GM18508 (cell line): ENCODE measurements at regions not wholly inside any gene's neighbourhood (a gene's known extent, or its start where the extent isn't known, plus 50 kb on each side); places are given as distances from the start of the nearest gene placed in this dataset.
"Not testable (repeated sequence)": the region's sequence is repeated elsewhere in the genome, so short reads cannot be mapped to it uniquely, and the experiment has no call there.

Experiments used
- ATAC-seq: cut with Tn5 transposase; IDR thresholded peaks from one replicate; pipeline ENCODE4 v1.9.1; 2021; ENCODE audit warnings: moderate number of reproducible peaks; ENCODE audit not compliant: insufficient read depth, unreplicated experiment

DNA sequence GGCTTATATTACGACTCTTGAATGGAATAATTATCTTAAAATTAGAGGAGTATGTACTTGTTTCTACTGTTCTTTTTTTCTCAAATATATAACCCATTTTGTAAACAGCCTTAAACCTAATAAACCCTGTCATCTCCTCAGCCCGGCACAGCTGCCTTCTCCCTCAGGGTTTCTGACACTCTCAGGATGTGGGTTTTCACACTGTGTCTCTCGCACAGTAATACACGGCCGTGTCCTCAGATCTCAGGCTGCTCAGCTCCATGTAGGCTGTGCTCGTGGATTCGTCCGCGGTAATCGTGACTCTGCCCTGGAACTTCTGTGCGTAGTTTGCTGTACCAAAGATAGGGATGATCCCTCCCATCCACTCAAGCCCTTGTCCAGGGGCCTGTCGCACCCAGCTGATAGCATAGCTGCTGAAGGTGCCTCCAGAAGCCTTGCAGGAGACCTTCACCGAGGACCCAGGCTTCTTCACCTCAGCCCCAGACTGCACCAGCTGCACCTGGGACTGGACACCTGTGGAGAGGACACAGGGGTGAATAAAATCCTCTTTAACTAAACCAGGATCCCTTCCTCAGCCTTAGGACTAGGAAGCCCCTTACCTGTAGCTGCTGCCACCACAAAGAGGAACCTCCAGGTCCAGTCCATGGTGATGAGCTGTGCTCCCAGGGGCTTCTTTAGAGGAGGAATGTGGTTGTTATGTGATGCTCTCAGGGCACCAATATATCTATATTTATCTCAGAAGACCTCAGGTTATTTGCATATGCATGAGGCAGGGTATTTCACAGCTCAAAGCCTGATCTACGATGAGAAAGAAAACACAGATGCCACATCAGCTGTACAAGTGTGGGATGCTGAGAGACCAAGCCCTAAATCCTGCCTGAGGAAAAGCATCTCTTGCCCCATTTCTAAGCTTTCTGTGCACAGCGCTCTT is 1235.8 kb downstream of the TMEM121 start:
- not testable (repeated sequence) for ATAC-seq

DNA sequence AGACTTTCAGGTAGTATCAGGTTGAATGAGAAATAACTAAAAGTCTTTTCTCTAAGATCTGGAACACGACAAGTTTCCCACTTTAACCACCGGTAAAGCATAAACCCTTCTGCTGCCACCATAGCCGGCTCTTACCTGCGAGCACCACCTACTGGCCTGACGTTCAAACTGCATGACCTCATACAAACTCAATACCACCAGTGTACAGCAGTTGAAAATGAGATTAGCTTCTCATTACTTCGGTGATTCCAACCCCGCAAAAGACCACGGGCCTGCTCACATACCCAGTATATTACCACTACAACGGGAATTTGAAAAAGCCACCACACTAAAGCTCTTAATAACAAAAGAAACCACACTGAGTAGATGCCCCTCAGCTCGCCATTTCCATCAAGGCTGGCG is 1238.6 kb downstream of the TMEM121 start:
- ATAC-seq: not testable (repeated sequence)

DNA sequence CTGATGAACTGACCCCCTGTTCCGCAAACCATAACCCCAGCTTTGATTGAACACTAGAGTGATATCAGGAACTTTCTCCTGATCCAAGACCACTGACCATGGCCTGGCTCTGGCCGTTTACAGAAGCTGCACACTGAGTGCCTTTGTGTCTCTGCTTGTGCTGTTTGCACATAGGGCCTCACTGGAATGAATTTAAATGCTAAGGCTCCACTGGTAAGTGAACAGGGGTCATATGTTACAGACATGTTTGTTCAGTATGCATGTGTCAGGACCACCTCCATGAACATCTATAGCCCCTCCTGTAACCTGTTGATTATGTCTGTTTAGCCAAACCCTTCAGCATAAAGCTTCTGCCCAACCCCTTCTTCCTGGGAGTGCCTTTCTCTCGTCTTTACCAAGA is 1239.8 kb downstream of the TMEM121 start:
- no peak for ATAC-seq

DNA sequence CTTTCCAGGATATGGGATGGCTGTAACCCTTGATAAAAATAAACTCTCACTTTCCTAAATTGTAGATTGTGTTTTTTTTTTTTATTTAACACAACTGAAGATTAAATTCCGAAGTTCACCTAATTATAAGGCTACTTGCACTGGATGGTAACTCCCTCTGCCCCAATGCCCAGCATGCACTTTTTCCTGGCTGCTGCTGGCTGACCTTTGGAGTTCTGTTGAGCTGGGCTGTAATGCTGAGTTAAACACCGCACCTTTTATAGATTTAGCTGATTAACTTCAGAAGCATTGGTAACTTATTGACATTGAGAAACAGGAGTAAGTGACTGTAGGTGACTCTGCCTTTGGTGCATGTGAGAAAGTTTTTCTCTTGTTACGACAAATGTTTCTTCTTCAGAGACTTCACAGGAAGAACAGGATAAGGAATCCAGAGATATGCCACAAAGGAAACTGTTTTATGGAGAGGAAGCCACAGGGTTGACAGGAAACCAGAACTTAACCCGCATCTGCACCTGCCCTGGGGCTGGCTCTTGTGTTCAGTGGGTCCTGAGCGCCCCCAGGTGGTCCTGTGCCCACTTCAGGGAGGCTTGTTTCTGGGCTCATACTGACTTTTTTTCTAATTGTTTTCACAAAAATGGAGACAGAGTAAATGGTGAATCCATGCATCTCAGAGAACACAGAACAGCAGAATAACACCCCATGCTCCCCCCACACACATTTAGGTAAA is 1240.3 kb downstream of the TMEM121 start:
- ATAC-seq: not testable (repeated sequence)

DNA sequence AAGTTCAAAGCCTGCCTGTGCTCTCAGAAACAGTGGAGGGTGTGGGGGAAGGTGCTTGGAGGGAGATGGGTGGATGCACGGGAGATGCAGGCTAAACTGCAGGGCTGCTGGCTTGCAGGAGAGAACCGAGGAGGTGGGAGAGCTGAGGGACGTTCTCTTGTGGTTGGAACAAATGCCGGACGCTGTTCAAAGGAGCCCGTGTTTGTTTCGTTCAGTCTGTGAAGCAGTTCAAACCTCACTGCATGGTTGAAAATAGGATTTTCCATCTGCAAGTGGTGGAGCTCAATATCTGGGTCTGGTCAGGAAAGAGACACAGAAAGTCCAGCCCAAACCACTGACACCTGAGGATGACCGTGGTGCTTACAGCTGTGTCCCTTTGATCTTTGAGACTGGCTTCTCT is 1241.8 kb downstream of the TMEM121 start:
- ATAC-seq: not testable (repeated sequence)

DNA sequence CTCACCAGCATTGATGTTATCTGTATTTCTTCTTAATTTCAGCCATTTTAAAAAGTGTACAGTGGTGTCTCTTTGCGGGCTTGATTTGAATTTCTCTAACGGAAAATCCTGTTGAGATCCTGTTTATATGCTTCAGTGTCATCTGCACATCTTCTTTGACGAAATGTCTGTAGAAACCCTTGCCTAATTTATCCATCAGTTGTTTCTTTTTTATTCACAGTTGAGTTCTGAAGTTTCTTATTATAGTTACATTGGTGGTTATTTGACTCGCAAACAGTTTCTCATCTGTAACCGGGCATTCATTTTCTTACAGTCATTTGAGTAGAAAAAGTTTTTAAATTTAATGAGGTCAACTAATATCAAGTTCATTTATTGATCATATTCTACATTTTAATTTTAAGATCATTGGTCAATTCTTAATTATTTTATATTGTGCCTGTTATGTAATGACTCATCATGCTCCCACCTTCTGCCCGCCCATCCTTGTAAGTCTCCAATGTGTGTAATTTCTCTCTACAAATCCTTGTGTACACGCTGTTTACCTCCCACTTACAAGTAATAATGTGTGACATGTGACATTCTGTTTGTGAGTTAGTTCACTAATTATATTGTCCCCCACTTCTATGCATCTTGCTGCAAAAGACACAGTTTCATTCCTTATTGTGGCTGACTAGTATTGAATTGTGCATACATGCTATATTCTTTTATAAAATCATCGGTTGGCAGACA is 1242.8 kb downstream of the TMEM121 start:
- ATAC-seq: not testable (repeated sequence)

DNA sequence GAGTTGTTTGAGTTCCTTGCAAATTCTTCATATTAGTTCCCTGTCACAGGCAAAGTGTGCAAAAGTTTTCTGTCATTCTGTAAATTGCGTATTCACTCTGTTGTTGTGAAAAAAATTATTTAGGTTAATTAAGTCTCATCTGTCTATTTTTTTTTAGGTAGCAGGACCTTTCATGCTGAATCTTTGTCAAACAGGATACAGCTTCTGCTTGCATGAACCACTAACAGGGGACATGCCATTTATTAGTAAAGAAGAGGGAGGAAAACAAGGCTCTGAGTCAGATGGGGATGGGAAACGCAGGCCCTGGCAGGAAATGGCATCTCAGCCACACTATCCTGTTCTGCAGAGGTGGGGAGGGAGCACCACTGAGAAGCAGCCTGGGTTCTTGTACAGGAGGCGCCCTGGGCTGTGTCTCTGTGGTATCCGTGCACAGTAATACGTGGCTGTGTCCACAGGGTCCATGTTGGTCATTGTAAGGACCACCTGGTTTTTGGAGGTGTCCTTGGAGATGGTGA is 1243.8 kb downstream of the TMEM121 start:
- ATAC-seq: not testable (repeated sequence)

DNA sequence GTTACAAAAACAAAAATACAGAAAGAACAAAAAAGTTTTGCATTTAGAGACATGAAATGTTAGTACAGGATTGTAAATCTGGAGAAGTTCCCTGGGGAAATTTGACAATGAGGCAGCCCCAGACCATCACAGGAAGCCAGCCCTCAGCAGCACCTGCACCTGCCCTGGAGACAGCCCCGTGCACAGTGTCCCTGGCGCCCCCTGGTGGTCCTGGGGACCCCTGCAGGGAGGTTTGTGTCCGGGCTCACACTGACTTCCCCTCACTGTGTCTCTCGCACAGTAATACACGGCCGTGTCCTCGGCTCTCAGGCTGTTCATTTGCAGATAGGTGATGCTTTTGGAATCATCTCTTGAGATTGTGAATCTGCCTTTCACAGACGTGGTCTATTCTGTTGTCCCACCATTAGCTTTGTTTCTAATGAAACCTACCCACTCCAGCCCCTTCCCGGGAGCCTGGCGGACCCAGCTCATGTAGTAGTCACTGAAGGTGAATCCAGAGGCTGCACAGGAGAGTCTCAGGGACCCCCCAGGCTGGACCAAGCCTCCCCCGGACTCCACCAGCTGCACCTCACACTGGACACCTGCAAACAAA is 1248.6 kb downstream of the TMEM121 start:
- not testable (repeated sequence) for ATAC-seq

DNA sequence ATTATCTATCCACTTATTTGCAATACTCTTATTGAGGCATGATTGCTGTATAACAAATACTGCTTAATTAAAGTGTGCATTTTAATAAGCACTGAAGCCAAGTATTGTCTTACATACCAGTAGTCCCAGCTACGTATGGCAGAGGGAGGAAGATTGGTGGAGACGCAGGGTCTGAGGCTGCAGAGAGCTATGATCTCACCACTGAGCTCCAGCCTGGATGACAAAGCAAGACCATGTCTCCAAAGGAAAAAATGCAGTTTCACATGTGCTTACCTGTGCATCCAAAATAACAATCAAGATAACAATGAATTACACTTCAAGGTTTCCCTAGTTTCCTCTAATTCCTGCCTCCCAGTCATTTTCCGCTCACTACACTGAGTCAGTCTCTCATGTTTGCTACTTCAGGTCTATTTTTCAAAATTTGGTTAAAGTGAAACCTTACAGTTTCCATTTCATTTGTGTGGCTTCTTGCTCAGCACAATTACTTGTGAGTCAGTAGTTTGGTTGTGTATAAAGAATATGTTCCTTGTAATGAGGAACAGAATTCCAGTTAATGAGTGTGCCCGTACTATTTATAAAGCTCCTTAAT is 1250.1 kb downstream of the TMEM121 start:
- ATAC-seq: no peak

DNA sequence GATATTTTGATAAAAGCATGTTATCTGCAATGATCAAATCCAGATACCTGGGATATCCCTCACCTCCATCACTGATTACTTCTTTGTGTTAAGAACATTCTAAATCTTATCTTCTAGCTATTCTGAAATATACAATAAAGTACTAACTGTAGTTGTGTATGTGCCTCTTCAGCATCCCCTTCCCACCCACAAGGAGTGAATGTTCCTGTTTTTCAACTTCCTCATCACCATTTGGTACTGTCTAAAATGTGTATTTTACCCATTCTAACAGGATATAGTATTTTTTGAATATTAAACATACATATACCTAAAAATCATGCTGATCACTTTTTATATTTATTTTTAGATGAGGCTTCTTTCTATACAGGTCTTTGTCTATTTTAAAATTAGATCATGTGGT is 1252.6 kb downstream of the TMEM121 start:
- no peak for ATAC-seq

DNA sequence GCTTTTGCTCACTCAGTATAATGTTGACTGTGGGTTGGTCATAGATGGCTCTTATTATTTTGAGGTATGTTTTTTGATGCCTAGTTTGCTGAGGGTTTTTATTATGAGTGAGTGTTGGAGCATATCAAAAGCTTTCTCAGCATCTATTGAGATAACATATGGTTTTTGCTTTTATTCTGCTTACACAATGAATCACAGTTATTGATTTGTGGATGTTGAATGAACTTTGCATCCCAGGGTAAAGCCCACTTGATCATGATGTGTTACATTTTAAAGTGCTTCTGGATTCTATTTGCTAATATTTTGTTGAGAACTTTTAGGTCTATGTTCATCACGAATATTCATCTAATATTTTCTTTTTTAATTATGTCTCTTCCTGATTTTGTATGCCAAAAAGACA is 1260.3 kb downstream of the TMEM121 start:
- no peak for ATAC-seq

DNA sequence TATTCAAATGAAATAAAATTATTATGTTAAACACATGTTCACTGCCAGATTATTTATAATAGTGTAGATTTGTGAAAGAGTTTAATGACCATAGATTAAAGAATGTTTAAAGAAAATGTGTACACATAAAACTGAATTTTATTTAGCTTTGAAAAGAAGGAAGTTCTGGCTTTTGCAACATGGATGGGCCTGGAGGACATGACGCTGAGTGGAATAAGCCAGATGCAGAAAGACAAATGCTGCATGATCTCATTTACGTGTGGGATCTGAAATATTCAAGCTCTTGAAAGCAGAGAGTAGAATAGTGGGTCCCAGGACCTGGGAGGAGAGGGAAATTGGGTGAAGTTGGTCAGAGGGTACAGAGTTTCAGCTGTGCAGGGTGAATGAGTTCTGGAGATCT is 1261.2 kb downstream of the TMEM121 start:
- ATAC-seq: no peak

DNA sequence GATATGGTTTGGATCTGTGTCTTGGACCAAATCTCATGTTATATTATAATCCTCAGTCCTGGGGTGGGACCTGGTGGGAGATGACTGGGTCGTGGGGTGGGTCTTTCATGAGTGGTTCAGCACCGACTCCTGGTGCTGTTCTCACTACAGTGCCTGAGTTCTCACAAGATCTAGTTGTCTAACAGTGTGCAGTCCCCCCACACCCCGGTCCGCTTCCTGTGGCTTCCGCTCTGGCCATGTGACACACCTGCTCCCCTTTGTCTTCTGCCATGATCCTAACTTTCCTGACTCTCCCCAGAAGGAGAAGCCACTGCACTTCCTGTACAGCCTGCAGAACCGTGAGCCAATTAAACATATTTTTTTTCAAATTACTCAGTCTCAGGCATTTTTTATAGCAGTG is 1262.2 kb downstream of the TMEM121 start:
- no peak for ATAC-seq

DNA sequence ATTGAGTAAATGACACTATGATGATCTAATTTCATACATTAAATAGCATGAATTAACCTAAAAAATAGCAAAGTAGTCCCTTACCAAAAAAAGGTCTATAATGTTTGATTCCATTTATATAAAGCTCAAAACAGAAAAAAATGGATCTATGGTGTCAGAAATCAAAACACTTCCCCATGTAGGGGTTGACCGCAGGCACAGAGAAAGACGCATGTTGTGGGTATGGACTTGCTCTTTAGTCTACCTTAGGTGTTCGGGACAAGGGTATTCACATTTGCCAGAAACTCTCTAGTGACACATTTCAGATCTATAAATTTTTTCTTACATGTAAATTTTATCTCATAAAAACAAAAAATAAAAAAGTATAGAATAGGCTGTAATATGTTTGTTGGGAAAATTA is 1262.9 kb downstream of the TMEM121 start:
- no peak for ATAC-seq

DNA sequence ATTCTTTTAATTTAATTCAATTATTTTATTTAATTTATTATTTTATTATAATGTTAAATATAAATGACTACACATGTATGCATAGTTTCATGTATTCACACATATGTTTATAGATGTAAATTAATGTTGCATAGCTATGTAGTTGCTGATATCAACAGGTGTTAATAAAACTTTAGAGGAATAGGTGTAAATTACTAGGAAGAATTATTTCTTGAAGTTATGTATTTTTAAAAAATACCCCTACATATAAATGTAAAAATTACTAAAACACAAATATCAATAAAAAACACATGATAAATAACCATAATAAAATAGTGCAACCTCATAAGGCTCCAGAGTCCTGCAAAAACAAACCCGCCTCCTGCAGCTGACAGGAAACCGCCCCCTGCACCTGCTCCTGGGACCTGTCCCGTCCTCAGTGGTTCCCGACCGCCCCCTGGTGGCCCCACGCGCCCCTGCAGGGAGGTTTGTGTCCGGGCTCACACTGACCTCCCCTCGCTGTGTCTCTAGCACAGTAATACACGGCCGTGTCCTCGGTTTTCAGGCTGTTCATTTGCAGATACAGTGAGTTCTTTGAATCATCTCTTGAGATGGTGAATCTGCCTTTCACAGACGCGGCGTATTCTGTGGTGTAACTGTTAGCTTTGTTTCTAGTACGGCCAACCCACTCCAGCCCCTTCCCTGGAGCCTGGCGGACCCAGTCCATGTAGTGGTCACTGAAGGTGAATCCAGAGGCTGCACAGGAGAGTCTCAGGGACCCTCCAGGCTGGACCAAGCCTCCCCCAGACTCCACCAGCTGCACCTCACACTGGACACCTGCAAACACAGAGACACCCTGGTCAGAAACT is 1264.0 kb downstream of the TMEM121 start:
- ATAC-seq: no peak

DNA sequence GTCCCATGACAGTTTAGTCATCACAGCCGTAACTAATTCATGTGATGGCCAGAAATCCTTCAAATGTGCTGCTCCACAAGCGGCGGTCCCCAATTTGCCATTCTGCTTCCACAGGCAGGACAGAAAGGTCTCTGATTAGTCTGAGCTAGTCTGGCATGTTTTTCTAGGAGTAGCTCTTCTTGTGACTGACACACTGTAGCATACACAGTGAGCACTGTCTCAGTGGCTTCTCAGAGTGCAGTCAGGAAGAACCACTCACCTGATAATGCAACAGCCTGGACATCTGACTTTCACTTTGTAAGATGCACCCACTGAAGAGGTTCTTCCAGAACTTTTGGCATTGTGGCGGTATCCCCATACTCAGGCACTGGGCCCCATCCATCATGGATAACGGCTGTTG is 1266.2 kb downstream of the TMEM121 start:
- ATAC-seq: no peak

DNA sequence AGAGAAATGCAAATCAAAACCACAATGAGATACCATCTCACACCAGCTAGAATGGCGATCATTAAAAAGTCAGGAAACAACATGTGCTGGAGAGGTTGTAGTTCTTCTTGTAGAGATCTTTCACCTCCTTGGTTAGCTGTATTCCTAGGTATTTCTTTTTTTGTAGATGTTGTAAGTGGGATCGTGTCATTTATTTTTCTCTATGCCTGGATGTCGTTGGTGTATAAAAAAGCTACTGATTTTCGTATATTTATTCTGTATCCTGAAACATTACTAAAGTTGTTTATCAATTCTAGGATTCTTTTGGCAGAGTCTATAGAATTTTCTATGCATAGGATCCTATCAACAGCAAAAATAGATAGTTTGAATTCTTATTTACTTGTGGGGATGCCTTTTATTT is 1271.8 kb downstream of the TMEM121 start:
- not testable (repeated sequence) for ATAC-seq

DNA sequence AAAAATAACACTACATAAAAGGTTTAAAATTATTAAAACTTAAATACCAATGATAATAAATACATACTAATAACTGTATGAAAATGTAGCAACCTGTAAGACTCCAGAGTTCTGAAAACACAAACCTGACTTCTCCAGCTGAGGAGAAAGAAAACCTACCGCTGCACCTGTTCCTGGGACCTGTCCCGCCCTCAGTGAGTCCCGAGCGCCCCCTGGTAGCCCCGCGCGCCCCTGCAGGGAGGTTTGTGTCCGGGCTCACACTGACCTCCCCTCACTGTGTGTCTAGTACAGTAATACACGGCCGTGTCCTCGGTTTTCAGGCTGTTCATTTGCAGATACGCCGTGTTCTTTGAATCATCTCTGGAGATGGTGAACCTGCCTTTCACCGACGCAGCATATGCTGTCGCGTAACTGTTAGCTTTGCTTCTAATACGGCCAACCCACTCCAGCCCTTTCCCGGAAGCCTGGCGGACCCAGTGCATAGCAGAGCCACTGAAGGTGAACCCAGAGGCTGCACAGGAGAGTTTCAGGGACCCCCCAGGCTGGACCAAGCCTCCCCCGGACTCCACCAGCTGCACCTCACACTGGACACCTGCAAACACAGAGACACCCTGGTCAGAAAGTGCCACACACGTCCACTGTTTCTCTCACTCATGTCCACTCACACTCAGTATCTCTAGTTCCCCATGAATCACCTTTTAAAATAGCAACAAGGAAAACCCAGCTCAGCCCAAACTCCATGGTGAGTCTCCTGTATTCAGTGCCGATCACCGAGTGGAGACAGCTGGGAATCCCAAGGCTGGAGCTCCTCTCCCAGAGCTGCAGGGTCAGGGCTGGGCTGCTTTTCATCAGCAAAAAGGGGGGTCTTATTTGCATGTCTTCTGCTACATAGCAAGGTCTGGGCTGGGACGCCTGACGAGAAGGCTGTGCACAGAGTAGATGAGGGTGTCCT is 1276.3 kb downstream of the TMEM121 start:
- no peak for ATAC-seq
